ENCODE measurements at regions not wholly inside any gene's neighbourhood (a gene's known extent, or its start where the extent isn't known, plus 50 kb on each side); places are given as distances from the start of the nearest gene placed in this dataset.
A peak's percentile ranks its signal among the peaks of the same experiment; 100 is the strongest.

DNA sequence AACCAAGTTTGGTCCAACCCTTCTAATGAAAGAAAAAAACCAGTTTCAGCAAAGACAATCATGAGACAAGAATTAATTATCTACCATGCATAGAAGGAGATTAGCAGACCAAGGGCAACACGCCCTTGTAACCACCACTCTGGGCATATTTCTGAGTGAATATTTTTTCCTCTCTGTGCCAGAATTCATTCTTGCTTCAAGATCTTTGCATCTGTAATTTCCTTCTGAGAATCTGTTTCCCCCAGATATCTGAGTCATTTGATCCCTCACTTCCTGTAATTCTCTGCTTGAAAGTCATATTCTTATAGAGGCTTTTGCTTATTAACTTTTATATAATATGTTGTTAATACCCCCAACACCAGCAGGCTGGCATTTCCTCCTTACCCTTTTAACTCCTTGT lies 243.7 kb downstream of the SLC16A7 start:
- DNase-seq: no peak

DNA sequence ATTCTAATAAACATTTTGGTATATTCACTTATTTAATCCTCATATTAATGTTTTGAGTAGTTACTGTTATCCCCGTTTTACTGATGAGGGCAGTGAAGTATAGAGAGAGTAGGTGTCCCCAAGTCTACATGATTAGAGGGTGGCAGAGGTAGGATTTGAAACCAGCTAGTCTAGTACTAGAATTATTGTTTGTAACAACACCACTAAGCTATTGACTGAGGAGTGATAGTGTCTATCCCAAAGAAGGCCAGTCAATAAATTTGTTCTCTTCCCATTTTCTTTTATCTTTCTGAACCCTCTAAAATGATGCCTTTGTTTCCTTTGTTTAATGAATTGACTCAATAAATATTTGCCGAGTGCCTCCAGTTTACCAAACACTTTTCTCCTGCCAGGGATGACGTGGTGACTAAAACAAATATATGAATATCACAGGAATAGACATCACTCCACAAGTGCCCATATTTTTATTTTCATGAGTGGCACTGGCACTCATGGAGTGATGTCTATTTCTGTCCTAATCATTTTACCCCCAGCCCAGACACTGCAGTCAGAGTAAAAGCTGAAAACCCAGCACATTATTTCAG lies 247.5 kb downstream of the SLC16A7 start:
- DNase-seq: peak in 1 of 2 experiments; percentile 9

DNA sequence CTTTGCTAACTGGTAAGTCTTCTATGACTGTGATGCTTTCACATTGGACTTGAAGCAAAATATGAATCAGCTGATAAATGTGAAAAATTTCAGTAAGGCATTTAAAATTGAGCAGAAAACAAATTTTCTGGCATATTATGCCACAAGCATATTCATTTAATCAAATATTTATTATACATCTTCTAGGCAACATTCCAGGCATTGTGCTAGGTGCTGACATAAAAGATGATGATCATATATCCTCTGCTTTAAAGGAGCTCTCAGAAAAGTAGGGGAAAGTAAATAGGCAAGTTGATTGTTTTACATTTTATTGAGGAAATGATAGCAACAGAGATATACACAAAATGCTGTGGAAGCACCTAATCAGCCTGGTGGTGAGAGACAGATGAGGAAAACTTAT lies 248.9 kb downstream of the SLC16A7 start:
- no peak for DNase-seq

DNA sequence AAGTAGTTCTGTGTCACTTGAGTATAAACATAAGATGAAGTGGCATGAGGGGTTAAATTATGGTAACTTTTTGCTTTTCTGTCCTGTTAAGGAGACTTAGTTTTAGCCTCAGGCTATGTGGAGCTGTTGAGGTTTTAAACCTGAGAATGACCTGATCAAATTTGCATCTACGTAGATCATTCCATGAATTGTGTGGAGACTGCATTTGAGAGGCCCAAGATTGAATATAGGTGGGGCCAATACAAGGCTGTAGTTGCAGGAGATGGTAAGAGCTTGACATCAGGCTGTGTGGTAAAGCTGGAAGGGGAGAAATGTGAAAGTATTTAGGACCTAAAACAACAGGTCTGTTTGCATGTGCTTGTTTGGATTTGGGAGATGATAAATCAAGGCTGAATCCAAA lies 249.5 kb downstream of the SLC16A7 start:
- DNase-seq: no peak

DNA sequence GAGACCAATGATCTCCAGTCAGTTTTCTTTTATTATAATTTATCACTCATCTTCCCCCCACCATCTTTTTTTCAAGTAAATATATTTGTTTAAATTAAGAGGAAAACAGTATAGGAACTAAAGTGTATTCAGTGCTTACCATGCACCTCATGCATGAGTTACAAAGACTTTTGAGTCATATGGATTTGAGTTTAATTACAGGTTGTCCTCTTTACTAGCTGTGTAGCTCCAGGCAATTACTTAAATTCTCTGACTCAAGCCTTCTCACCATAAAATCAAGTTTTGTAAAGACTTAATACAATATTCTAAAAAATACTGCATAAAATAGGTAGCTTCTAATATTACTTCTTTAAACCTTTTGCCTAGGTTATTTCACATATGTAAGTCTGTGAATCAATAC lies 251.3 kb downstream of the SLC16A7 start:
- no peak for DNase-seq

DNA sequence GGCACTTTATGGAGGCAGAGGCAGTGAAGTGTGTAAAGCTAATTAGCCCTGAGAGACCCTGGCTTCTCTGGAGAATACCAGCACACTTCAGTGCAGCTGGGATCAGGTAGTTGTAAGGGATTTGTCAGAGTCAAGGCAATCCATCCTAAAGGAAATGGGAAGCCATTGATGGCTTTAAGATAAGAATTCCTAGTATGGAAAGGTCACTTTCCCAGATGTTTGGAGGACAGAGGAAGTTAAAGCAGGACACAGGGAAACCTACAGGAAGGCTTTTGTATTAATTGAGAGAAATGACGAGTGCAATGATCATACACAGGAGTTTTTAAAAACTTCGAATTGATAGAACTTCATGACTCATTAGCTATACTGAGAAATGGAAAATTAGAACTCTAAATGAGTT lies 254.4 kb downstream of the SLC16A7 start:
- no peak for DNase-seq

DNA sequence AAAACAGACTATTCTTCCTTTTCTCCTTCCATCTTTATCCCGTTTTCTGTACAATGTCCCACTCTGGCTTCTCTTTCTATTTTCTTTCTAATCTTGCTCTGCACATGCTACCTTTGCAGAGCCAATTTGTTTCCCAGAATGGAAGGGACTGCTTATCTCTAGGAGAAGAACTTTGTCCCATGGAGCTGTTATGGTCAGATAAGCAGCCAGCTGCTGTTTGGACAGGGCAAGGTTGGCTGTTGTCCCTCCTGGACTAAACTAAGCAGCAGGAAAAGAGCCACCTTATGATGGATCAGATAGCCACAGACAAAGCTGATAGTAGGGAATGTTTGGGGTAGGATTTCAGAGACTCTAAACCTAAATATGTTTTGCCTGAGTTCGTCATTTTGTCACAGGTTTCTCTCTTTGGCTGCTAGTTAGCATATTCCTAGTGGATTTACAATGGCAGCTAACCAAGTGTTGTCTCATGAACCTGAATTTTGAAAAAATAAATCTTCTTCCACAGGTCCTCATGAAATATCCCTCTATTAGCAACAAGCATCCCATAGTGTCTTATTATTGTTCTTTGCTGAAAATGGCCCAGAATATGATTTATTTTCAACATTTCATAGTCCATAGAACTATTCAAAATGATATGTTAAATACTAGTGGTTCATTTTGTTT lies 262.8 kb downstream of the SLC16A7 start:
- DNase-seq: no peak

DNA sequence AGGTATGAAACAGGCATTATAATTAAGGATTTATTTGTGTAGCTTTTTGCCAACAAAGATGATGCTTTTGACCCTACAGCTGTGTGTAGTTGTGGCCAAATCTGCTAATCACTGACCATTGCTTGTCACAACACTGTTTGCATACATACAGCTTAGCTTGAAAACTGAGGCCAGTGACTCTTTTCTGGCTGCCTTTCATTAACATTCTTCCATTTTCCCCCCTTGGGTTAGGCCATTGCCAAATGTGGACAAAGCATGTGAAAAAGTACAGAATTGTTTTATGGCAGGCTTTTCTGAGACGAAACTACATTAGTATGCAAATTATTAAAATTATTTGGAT lies 263.3 kb downstream of the SLC16A7 start:
- no peak for DNase-seq

DNA sequence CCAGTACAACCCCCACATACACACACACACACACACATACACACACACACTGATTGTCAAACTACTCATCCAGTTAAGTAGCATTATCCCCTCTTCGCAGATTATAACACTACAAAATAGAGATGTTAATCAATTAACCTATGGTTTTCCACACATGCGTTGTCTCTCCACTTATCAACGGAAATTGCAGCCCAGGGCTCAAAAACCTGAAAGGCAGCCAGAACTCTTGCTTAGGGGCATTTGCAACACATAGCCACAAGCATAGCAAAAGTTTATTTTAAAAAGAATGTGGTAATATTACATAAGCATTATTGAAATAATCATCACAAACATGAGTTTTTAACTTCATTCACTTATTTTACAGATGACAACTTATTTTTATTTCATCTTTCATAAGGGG lies 265.8 kb downstream of the SLC16A7 start:
- DNase-seq: no peak

DNA sequence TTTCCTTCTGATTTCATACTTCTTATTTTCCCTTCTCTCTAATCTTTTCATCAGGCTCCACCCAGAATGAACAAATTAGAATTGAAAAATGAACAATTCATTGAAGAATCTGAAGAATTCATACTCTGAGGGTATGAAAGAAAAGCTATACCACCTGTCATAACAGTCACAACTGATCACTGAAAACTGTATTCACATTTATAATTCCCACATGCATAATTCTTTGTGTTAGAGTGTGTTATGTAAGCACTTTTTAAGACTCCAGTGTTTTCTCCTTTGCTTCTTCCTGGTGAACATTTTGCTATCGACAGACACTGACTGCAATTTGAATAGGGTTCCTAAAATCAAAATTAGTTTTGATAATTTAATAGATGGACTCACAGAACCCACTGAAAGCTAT lies 271.2 kb downstream of the SLC16A7 start:
- no peak for DNase-seq

DNA sequence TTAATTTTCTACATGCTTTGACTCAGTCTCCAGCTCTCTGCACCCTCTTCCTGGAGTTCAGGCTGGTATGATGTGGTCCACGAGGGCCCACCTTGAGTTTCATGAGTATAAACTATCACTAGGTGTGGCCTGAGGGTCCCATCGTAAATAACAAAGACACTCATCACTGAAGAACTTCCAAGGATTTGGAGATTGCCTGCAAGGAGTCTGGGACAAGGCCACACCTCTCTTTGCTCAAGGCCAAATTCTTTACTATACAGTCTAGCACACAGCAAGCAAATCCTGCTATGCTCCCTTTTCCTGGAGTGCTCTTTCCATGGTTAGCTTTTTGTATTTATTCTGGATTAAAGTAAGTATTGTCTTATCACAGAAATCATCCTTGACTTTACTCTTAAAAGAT lies 271.9 kb downstream of the SLC16A7 start:
- no peak for DNase-seq

DNA sequence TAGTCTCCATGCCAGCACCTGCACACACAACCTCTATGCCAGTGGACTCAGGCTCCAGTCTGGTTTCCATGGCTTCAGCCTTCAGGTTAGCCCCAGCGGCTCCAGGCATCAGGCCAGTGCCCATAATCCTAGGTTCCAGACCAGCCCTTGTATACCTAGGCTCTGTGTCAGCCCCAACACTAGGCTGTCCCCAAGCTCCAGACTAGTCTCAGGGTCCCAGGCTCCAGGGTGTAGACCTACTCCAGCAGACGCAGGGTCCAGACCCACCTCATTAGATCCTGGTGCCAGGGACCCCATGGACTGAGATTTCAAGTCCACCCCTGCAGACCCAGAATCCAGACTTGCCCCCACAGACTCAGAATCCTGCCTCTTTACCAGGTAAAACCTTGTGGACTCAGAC lies 275.9 kb downstream of the SLC16A7 start:
- no peak for DNase-seq

DNA sequence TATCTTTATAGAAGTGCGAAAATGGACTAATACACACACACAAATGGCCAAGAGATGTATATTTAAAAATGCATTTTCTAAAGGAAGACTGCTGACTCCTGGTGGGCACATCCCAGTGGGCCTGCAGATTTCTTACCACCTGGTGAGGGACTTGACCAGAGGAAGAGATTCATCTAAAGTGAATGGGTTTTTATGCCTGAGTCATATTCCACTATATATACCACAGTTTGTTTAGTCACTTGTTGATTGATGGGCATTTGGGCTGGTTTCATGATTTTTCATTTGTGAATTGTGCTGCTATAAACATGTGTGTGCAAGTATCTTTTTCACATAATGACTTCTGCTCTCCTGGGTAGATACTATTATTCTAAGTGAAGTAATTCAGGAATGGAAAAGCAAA lies 277.3 kb downstream of the SLC16A7 start:
- no peak for DNase-seq

DNA sequence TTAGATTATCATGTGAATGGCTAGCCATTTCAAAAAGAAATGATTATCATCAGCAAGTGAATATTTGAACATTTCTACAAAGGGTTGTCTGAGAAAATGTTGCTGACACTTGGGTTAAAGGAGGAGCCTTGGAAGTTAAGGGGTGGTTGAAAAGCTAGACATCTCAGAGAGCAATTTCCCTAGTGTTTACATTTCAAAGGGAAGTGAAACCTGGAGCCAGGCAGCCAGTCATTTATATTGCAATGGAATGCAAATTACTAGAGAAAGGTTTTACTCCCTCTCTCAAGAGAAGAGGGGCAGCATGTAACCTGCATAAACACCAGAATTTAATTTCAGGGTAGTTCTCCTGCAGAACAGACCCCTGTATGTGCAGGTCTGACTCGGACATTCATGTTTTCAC lies 279.0 kb downstream of the SLC16A7 start:
- no peak for DNase-seq

DNA sequence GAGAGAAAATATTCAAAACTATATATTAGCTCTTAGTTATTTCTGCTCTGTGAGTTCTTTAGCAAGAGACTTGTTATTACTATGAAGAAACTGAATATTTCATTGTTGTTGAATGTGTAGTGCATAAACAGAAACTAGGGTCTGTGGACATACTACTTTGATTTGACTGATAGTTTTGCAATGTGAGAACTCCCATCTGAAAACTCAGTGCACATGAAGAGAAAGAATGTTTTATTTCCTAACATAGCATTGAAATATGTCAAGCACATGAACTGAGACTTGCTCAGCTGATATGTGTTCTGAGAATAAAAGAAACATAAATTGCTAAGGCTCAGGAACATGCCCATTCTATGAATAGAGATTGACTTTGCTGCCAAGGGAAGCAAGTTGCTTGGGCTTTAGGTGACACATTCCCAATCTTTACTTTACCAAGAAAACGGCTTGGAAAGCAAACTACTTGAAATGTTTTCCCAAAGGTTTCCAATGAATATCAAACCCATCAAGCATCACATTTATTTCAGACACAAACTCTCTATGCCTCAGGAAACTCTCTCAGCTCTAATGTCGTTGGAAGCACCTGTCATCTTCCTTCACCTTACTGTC lies 290.4 kb downstream of the SLC16A7 start:
- DNase-seq: no peak

DNA sequence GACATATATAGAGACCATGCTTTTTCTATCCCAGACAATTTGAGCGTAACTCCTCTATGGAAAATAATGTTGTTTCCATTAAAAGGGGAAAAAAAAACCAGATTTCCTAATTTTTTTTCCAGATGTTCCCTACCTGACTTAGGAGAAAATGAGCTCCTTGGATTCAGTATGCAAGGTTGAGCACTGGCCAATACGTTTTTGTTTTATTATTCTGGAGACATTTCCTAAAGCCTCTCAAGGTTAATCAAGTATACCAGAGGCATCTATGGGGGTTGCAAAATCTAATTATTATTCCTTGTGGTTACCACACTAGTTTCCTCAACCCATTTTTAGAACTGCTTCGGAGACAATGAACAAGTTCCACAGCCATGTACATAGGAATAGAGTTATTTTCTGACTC lies 291.3 kb downstream of the SLC16A7 start:
- no peak for DNase-seq

DNA sequence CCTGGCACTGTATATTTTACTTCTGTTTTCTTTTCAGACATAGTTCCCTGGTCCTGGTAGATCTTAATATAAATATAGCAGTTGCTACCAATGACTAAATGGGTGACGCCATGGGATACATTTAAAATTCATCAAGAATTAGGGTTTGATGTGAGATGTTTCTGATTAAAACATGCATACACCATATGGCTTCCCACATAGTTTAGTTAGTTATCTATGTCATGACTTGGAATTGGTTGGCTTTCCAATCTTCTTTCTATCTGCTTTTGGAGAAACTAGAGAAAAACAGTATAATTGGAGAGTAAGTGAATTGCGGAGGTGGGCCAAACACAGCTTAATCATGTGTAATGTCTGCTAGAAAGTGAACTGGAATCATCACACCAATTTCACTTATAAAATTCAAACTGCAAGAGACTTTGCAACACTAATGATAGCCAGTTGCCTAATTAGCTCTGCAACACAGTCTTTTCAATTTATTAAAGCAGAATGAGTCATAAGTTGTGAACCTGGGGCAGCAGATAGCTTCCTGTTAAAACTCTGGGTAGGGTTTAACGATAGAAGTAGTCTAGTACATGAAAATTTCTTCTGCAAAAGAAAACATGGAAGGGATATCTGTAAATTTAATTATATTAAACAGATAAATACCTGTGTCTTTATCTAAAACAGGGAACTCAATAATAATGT lies 295.2 kb downstream of the SLC16A7 start:
- no peak for DNase-seq

DNA sequence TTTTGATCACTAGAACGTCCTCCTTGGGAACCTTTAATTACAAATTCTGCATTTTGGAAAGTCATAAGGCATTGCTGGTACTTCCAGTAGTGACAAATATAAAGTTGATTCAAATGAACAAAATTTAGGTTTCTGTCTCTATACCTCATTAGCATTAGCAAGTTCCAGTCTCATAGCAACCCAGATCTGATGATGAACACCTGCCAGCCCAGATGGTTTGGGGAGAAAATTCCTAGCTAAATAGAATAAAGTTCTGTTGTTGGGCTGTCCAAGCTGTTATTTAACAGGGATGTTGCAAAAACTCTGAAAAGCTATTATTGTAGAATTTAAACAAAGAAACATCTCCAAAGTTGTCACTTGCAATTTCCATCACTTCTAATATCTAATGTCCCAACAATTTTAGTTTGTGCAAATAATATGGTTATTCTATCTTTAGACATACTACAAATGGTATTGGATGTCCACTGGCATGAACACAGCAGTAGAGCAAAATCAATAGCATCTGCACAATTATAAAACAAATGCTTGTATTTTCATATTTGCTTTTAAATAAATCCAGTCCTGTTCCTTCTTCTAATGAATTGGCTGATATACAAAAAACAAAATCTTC lies 299.4 kb downstream of the SLC16A7 start:
- peak in 1 of 2 experiments; percentile 21 for DNase-seq

DNA sequence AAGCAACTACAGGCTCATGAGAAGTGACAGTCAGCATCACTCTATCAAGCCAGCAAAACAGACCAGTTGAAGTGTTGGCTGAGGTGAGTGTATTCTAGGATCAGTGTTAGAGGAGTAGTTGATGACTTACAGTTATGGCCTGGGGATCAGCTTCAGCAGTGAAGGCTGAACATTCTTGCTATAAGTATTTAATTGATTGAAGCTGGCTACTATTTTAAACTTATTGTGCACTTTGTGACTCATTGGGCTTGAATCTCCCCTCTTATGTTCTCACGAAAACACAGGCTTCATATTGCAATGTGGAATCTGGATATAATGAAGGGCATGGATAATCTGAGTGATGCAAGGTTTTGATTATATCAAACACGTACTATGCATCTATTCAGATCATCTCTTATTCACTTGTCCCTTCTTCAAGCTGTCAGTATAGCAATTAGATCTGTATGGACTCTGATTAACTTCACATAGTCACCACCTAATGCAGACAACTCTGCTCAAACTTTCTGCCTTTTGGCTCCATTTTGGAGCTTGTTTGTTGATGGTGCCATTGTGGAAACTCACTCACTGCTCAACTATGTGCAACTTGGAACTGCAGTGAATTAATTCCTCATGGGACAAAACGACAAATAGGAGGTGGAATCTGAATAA lies 309.2 kb downstream of the SLC16A7 start:
- DNase-seq: no peak

DNA sequence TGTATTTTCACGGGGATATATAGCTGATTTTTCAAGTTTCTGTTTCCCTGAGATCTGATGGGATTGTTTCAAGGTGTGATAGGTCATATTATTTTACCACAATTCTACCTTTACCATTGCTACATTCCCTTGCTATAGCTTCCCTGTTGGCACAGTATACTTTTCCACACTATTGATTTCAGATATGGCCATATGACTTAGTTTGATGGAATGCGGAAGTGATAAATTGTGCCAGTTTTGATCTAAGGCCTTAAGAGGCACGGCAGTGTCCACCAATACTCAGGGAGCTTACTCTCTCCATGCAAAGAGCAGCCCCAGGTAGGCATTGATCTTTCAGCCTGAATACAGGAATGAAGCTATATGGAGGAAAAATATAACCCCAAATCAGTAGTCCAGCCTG lies 315.7 kb downstream of the SLC16A7 start:
- no peak for DNase-seq

DNA sequence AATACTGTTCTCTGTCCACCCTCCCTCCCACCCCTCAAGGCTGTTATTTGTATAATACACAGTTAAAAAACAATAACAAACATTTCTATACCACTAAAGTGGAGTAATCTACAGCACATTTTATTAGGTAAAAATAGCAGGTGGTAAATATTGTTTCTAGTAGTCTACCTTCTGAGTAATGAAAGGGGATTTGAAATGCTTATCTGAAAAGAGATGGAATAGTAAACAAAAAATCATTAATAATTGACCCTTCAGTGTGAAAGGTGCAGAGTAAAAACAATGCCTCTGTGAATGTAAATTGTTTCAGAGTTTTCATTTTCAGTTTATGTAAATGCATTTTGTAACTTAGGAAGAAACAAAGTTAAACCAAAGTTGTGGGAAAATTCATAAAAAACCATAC lies 321.2 kb downstream of the SLC16A7 start:
- DNase-seq: no peak

DNA sequence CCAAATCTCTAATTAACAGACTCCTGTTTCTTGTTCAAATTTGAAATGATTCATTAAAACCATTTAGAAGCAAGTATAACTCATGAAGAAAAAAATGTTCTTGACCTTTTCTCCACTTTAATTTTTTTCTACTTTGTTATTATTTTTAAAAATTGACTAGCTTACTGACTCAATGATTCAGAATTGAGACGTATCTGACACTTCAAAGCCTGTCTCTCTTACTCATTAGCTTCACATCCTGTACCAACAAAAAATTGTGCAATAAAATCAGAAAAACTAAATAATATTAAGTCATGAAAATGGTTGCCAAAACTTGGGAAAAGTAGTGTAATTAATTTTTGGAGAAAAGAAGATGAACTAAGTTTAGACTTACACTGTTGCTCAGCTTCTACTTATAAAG lies 331.2 kb downstream of the SLC16A7 start:
- no peak for DNase-seq

DNA sequence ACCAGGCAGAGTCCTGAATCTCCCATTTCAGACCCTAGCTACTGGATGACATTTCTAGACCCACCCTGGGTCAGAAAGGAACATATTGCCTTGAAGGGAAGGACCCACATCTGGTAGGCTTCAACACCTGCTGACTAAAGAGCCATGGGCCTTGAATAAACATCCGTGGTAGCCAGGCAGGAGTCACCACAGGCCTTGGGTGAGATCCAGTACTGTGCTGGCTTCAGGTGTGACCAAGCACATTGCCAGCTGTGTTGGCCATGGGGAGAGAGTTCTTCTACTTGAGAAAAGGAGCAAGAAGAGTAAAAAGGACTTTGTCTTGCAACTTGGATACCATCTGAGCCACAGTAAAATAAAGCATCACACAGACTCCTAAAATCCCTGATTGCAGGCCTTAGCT lies 332.6 kb downstream of the SLC16A7 start:
- DNase-seq: no peak
